Stomach (tissue), 4 donors: ENCODE measurements at regions not wholly inside any gene's neighbourhood (a gene's known extent, or its start where the extent isn't known, plus 50 kb on each side); places are given as distances from the start of the nearest gene placed in this dataset.

Experiments
- EP300 ChIP-seq: sonication (generic); formaldehyde crosslinking; IDR thresholded peaks from one replicate; pipeline ENCODE4 v1.6.1; 2017; ENCODE audit warnings: antibody characterized with exemption
- POLR2A ChIP-seq, 4 donors: fragments of 450-650 bp; IDR thresholded peaks; one replicate each; pipeline ENCODE4 v1.6.1; 2016; ENCODE audit warnings: antibody characterized with exemption in 4 of 4, control low read depth in 2 of 4, mild to moderate bottlenecking in 1 of 4, moderate library complexity in 1 of 4
- POLR2AphosphoS5 ChIP-seq, 3 donors: sonication (generic); formaldehyde crosslinking; IDR thresholded peaks; one replicate each; pipeline ENCODE4 v1.6.1; 2016; ENCODE audit warnings: antibody characterized with exemption in 3 of 3
- TF ChIP-seq, protein P1 (sequence below), 7 experiments: fragments of 450-650 bp in 4 of 7; fragments of 200-600 bp in 3 of 7; sonication (generic) in 3 of 7; IDR thresholded peaks; one replicate each; pipeline ENCODE4 v1.5.1; 2016 to 2019; ENCODE audit warnings: antibody characterized with exemption in 7 of 7, control low read depth in 2 of 7, mild to moderate bottlenecking in 1 of 7

DNA sequence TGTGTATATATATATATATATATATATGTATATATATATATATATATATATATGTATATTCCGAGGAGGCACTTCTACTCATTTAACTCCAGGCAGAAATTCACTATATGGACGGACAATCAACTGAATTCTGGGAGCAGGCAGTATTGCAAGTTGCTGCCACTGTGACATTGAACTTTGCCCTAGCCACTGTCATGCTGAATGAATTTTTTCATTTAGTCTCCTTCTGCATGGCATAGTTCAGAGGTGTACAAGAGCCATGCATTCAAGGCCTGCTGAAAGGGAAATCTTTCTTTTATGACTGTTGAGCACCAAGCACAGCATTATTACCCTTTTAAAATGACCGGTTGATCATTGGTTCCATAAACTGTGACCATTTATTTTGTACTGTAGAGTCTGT lies 176.2 kb upstream of the THRB start:
- TF ChIP-seq, protein P1, sequence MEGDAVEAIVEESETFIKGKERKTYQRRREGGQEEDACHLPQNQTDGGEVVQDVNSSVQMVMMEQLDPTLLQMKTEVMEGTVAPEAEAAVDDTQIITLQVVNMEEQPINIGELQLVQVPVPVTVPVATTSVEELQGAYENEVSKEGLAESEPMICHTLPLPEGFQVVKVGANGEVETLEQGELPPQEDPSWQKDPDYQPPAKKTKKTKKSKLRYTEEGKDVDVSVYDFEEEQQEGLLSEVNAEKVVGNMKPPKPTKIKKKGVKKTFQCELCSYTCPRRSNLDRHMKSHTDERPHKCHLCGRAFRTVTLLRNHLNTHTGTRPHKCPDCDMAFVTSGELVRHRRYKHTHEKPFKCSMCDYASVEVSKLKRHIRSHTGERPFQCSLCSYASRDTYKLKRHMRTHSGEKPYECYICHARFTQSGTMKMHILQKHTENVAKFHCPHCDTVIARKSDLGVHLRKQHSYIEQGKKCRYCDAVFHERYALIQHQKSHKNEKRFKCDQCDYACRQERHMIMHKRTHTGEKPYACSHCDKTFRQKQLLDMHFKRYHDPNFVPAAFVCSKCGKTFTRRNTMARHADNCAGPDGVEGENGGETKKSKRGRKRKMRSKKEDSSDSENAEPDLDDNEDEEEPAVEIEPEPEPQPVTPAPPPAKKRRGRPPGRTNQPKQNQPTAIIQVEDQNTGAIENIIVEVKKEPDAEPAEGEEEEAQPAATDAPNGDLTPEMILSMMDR (IDR thresholded peaks at IDR 0.05) = no peak
- no peak for TF ChIP-seq POLR2AphosphoS5 (IDR thresholded peaks at IDR 0.05)
- TF ChIP-seq POLR2A (IDR thresholded peaks at IDR 0.05) = no peak
- TF ChIP-seq EP300 = no peak
